ENCODE measurements at regions not wholly inside any gene's neighbourhood (a gene's known extent, or its start where the extent isn't known, plus 50 kb on each side); places are given as distances from the start of the nearest gene placed in this dataset.
"Not testable (repeated sequence)": the region's sequence is repeated elsewhere in the genome, so short reads cannot be mapped to it uniquely, and the experiment has no call there.

- DNase-seq: peak; percentile 37
Observed at GRCh38 chrX:93868289-93868965, 194.4 kb downstream of the FAM133A start.

- peak; percentile 4 for DNase-seq
Observed at GRCh38 chrX:93874554-93874953, 200.5 kb downstream of the FAM133A start.

GRCh38 chrX:93875621-93876282 is 201.7 kb downstream of the FAM133A start:
- DNase-seq: no peak

GRCh38 chrX:93921041-93921440 is 247.0 kb downstream of the FAM133A start:
- DNase-seq: not testable (repeated sequence)

- DNase-seq: no peak
Observed at GRCh38 chrX:93932471-93933220, 258.6 kb downstream of the FAM133A start.

GRCh38 chrX:93977641-93978040 is 303.6 kb downstream of the FAM133A start:
- no peak for DNase-seq

- no peak for DNase-seq
Observed at GRCh38 chrX:93985344-93986307, 311.6 kb downstream of the FAM133A start.

Data from GDM1 (cell line).